ENCODE measurements at regions not wholly inside any gene's neighbourhood (a gene's known extent, or its start where the extent isn't known, plus 50 kb on each side); places are given as distances from the start of the nearest gene placed in this dataset.

DNA sequence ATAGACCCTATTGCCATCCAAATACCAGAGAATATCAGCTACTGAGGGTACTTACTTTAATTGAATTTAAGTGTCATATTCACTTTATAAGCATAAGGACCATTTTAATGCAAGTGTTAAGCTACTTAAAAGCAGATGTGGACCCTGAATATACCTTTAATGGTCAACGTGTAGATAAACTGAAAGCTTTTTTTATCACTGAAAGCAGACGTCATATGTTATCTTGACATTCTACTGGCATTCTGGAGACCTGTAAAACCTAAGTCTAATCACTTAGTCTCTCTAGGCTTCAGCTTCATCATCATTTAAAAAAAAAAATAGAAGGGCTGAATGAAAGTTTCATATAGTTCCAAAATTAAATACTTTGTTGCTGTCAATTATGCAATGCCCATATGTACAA, 116.5 kb downstream of the ELAPOR2 start:
- no peak for DNase-seq

- no peak for DNase-seq
These were observed 117.4 kb downstream of the ELAPOR2 start for GRCh38 chr7:86942081-86942480.

- DNase-seq, result peak in 1 of 2 donors; percentile 66
These were observed 120.1 kb downstream of the ELAPOR2 start for GRCh38 chr7:86939197-86939814.

DNA sequence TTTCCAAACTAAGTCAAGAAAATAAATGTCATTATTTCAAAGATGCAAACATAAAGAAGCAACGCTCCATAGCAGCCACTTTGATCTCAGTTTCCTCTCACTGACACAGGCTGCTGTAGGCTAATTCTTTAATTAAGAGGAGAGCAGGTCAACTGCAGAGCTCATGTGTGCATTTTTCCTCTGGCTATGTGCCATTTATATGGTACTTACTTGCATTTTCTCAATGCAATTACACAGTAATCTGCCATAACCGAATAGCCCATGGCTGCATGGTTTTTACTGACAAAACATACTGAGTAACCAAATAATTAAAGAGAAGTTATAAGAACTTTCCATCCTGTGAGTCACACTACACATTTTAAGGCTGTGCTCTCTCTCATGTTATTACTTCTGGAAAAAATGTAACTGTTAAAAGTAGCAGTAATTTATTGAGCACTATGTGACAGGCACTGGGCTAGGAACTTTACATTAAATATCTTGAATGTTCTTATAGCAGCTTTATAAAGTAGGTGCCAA, 122.0 kb downstream of the ELAPOR2 start:
- DNase-seq, result no peak

DNA sequence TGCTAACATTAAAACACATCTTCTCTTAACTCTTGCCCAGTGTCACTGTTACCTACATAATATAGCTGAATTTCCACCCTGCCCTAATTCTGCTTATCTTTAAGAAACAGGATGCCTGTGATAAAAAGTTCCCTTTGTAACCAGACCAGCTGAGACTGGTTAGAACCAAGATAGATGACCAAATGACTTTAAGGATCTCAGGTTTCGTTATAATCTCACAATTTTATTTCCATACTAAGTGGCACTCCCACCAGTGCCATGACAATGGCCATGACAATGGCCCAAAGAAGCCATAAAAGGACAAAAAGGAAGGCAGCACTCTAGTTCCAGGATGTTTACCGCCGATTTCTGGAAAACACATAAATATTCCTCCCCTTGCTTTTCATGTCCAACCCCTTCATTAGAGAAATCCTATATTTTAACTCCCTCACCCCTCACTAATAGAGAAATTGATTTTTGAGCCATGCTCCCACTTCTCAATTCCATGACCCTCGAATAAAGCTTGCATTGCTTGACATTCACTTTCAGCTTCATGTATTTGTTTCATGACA, 126.1 kb downstream of the ELAPOR2 start:
- DNase-seq, result no peak

DNA sequence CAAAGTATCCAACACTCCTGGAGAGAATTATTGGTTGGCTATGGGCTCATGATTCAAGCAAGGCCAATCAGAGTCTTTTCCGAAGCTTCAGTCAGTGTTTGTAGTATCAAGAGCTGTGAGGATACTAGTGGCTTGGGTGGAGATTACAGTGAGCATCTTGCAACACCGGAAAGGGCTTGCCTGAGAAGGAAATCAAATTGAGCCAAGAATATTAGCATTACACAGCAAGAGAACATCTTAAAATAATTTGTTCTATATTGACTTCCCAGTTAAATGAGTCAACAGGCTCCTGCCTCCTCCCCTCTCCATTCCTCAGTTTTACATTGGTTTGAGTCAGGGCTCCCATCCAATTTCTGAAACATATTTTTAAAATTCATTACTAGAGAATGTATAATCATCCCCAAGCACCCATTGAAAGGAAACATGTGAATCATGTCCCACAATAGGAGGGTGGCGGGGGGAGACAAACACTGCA, 127.4 kb downstream of the ELAPOR2 start:
- no peak for DNase-seq

GRCh38 chr7:86931439-86931838, 128.0 kb downstream of the ELAPOR2 start:
- no peak for DNase-seq

GRCh38 chr7:86930554-86931307, 128.7 kb downstream of the ELAPOR2 start:
- DNase-seq, result no peak

DNA sequence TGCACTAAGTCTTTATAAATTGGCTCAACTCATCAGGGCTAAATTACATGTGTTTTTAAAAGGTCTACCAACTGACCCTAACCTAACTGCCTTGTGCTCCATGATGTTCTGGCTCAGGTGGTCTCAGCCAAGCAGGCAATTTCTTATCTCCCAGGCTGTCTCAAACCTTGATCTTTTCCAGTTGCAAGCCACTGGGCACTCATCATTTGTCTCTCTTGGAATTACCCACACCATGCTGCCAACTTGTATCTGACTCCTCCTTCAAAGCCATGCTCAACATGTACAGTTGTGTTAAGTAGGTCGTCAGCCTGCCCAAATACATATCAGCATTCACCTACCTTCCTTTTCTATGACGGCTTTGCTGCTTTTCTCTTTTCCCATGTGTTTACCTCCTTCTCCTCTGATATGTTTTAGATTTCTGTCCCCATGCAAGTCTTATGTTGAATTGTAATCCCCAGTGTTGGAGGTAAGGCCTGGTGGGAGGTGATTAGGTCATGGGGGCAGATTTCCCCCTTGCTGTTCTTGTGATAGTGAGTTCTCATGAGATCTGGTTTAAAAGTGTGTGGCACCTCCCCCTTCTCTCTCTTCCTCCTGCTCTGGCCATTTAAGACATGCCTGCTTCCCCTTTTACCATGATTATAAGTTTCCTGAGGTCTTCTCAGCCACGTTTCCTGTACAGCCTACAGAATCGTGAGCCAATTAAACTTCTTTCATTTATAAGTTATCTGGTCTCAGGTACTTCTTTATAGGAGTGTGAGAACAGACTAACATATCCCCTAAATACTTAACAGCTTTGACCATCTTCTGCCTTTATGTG, 130.0 kb downstream of the ELAPOR2 start:
- DNase-seq, result no peak

GRCh38 chr7:86928308-86928707, 131.1 kb downstream of the ELAPOR2 start:
- no peak for DNase-seq

DNA sequence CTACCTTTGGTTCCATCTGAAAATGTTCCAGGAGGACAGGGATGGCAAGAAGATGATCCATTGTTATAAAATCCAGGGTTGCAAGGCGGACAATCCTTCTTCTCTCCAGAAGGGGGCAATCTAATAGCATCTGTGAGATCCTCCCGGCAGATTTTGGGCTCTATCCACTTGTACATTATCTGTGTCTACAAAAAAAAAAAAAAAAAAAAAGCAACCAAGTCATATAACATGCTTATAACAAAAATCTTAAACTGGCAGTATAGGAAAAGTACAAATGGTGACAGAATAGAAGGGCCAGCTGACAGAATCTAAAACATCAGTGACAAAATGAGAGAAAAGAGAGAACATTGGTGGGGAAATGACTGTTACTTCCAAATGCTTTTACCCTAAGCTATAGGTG, 132.7 kb downstream of the ELAPOR2 start:
- DNase-seq, result peak in 1 of 2 donors; percentile 69

- DNase-seq, result no peak
These were observed 134.2 kb downstream of the ELAPOR2 start for GRCh38 chr7:86925221-86925620.

GRCh38 chr7:86923527-86923926, 135.9 kb downstream of the ELAPOR2 start:
- no peak for DNase-seq

DNA sequence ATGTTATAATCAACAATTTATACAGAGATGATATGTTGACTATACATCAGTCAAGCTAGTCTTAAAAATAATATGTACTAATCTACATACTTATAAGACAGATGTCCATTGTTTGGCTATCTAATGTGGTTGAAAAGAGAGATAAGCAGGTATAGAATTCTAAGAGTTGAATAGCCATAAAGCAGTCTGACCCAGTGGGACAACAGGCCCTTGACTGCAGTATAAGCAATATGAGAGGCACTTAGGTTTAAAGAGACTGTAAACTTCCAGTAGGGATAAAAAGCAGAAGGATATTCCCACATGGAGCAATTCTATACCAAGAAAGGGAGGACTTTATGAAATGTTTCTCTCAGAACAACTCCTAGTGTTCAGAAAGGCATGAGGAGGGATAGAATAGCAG, 139.3 kb downstream of the ELAPOR2 start:
- no peak for DNase-seq

DNA sequence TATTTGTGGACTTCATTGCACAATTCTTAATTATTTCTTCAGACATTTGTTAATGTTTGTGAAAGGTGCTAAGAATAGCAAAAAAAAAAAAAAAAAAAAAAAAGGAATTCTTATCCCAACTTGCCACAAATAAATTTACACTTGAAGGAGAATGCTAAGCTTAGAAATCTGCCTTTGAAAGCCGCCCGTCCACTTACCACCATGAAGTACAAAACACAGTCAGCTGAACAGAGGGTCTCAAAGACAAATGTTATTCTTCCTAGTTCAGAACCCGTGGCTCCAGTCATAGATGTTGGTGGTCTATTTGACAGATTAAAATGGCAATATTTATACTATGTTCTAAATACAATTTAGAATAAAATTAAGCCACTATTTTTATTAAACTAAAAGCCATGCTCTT, 141.2 kb downstream of the ELAPOR2 start:
- DNase-seq, result no peak

- DNase-seq, result no peak
These were observed 143.1 kb downstream of the ELAPOR2 start for GRCh38 chr7:86916277-86916825.

GRCh38 chr7:86914551-86914950, 144.9 kb downstream of the ELAPOR2 start:
- DNase-seq, result no peak
